OCI-LY7 (cell line): ENCODE measurements at regions not wholly inside any gene's neighbourhood (a gene's known extent, or its start where the extent isn't known, plus 50 kb on each side); places are given as distances from the start of the nearest gene placed in this dataset.

ENCODE experiments used
- BruUV-seq: library from RNA; stranded (reverse); fragments of 400-500 nt; replicated peaks from 2 replicates; lab custom pipeline; 2021; lab: Mats Ljungman, UMichigan
- CTCF ChIA-PET: fragments of 300-600 bp; sonication (Branson Sonifier 250); formaldehyde crosslinking; loops from one replicate; lab custom pipeline; 2022; ENCODE audit warnings: antibody characterized with exemption; ENCODE audit not compliant: unreplicated experiment; lab: Charles Lee
- POLR2A ChIA-PET: fragments of 300-600 bp; sonication (Branson Sonifier 250); formaldehyde crosslinking; loops from one replicate; lab custom pipeline; 2022; ENCODE audit warnings: antibody characterized with exemption; lab: Charles Lee
- DNase-seq: peaks from one replicate; pipeline ENCODE4 v3.0.0-alpha.2; 2015; ENCODE audit warnings: low spot score
- H2AFZ ChIP-seq: fragments of 200-600 bp; sonication (generic), shearing (Covaris generic); 2 replicates; pipeline ENCODE4 v1.6.1; 2014; ENCODE audit warnings: mild to moderate bottlenecking, antibody characterized with exemption, low read length, moderate library complexity
- H3K27ac ChIP-seq: fragments of 200-600 bp; sonication (generic); 2 replicates; pipeline ENCODE4 v1.5.1; 2014; ENCODE audit warnings: mixed run types, low read depth, mild to moderate bottlenecking, moderate library complexity, low read length, inconsistent platforms; ENCODE audit not compliant: poor library complexity, severe bottlenecking
- H3K36me3 ChIP-seq: fragments of 200-600 bp; sonication (generic); 2 replicates; pipeline ENCODE4 v1.6.1; 2014; ENCODE audit warnings: mild to moderate bottlenecking, antibody characterized with exemption, low read length, moderate library complexity, mixed read lengths; ENCODE audit not compliant: insufficient read depth
- H3K4me1 ChIP-seq: fragments of 200-600 bp; sonication (generic); 2 replicates; pipeline ENCODE4 v1.5.1; 2014; ENCODE audit warnings: mild to moderate bottlenecking, low read length; ENCODE audit not compliant: insufficient read depth, poor library complexity, severe bottlenecking
- H3K4me2 ChIP-seq: fragments of 200-600 bp; sonication (generic); 2 replicates; pipeline ENCODE4 v1.6.1; 2014; ENCODE audit warnings: mild to moderate bottlenecking, low read length
- H3K4me3 ChIP-seq: fragments of 200-600 bp; sonication (generic); 2 replicates; pipeline ENCODE4 v1.5.1; 2014; ENCODE audit warnings: mild to moderate bottlenecking, low read depth, low read length; ENCODE audit not compliant: poor library complexity, severe bottlenecking
- H3K79me2 ChIP-seq: fragments of 200-600 bp; sonication (generic); 2 replicates; pipeline ENCODE4 v1.6.1; 2016; ENCODE audit warnings: low read depth, mild to moderate bottlenecking, low read length, moderate library complexity, mixed read lengths; ENCODE audit not compliant: insufficient read depth
- H3K9me2 ChIP-seq: fragments of 200-600 bp; sonication (generic); 2 replicates; pipeline ENCODE4 v1.6.1; 2016; ENCODE audit warnings: mild to moderate bottlenecking, low read length, mixed read lengths; ENCODE audit not compliant: insufficient read depth
- H3K9me3 ChIP-seq: fragments of 200-600 bp; sonication (generic); 2 replicates; pipeline ENCODE4 v1.6.1; 2014; ENCODE audit warnings: mild to moderate bottlenecking, mixed run types, low read length, mixed read lengths
- H4K20me1 ChIP-seq: fragments of 200-600 bp; sonication (generic); 2 replicates; pipeline ENCODE4 v1.6.1; 2014; ENCODE audit warnings: mild to moderate bottlenecking, antibody characterized with exemption, low read length, moderate library complexity, mixed read lengths; ENCODE audit not compliant: insufficient read depth
- EZH2phosphoT487 ChIP-seq: fragments of 200-600 bp; sonication (generic); IDR thresholded peaks from 2 replicates; pipeline ENCODE4 v1.6.1; 2018; ENCODE audit warnings: low read depth, borderline replicate concordance, mild to moderate bottlenecking, mixed run types, antibody characterized with exemption, low read length, moderate library complexity, mixed read lengths
- intact Hi-C: fragments of 100-400 bp; cut with micrococcal nuclease; formaldehyde crosslinking; loops from one replicate; pipeline ENCODE4 v1.10.0; 2022; ENCODE audit not compliant: unreplicated experiment
- TF ChIP-seq, protein P1 (sequence below): fragments of 200-600 bp; sonication (generic); conservative IDR thresholded peaks from 2 replicates; pipeline ENCODE4 v1.5.1; 2014; ENCODE audit warnings: mild to moderate bottlenecking, antibody characterized with exemption, low read length, moderate library complexity, mixed read lengths

DNA sequence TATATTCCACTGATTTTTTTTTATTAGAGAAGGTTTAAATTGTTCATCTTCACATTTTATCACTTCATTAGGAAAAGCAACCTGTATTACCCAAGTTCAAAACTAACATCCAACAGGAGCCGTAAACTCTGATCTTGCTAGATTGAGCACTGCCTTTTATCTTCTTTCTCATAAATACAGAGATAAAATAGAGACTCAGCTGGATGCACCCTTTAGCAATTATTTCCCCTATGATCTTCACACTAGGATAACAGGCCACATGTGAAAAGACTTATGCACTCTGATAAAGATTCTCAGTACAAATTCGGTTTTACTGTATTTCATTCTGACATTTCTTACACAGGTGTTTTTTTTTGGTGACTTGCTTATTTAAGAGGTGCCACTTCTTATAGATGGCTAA lies 2438.2 kb upstream of the PCDH20 start:
- H3K4me1 ChIP-seq = no peaks in the 10 kb centered on the region
- DNase-seq = no peak
- no peaks in the 10 kb centered on the region for H3K79me2 ChIP-seq
- no peak overlapping the region for H3K27ac ChIP-seq
- no peaks in the 10 kb centered on the region for H3K9me3 ChIP-seq
- BruUV-seq = no TSS peak
- POLR2A ChIA-PET = interaction anchor here (0.5 kb wide), 1 partner anchor 644 kb away, joined by 3 read pairs; no protein-coding TSS in a partner anchor
- H3K36me3 ChIP-seq = no peaks in the 10 kb centered on the region
- no peak overlapping the region for H2AFZ ChIP-seq
- TF ChIP-seq, protein P1, sequence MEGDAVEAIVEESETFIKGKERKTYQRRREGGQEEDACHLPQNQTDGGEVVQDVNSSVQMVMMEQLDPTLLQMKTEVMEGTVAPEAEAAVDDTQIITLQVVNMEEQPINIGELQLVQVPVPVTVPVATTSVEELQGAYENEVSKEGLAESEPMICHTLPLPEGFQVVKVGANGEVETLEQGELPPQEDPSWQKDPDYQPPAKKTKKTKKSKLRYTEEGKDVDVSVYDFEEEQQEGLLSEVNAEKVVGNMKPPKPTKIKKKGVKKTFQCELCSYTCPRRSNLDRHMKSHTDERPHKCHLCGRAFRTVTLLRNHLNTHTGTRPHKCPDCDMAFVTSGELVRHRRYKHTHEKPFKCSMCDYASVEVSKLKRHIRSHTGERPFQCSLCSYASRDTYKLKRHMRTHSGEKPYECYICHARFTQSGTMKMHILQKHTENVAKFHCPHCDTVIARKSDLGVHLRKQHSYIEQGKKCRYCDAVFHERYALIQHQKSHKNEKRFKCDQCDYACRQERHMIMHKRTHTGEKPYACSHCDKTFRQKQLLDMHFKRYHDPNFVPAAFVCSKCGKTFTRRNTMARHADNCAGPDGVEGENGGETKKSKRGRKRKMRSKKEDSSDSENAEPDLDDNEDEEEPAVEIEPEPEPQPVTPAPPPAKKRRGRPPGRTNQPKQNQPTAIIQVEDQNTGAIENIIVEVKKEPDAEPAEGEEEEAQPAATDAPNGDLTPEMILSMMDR = no peak
- TF ChIP-seq EZH2phosphoT487 = no peak
- no peaks in the 10 kb centered on the region for H3K9me2 ChIP-seq
- no peak overlapping the region for H3K4me2 ChIP-seq
- CTCF ChIA-PET = no interaction called here
- no peaks in the 10 kb centered on the region for H4K20me1 ChIP-seq
- H3K4me3 ChIP-seq = no peak overlapping the region
- intact Hi-C loops = no loop called here

DNA sequence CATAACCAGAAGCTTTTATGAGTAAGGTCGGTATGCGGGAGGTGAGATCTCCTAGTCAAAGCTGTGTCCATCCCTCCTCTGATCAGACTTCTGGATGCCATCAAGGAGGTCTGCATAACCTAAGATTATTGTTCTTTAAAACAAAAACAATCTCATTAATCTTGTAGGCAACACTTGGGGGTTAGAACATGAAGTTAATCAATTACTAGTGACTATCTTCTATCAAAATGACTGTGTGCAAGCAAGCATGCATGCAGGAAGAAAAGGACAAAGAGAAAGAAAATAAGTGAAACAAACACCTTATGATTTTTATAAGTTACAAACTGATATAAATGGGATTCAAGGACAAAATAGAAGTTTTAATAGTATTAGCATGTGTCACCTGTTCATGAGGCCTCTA lies 2435.9 kb upstream of the PCDH20 start:
- Histone ChIP-seq H4K20me1 (no peaks in the 10 kb centered on the region), H3K4me3 (no peak overlapping the region), H3K9me3 (no peaks in the 10 kb centered on the region), H3K9me2 (no peaks in the 10 kb centered on the region), H2AFZ (no peak overlapping the region), H3K36me3 (no peaks in the 10 kb centered on the region), H3K27ac (no peak overlapping the region), H3K4me1 (no peaks in the 10 kb centered on the region), H3K4me2 (no peak overlapping the region), H3K79me2 (no peaks in the 10 kb centered on the region)
- no TSS peak for BruUV-seq
- no peak for TF ChIP-seq EZH2phosphoT487
- TF ChIP-seq, protein P1 = no peak
- POLR2A ChIA-PET = interaction anchor here (0.6 kb wide), 1 partner anchor 16 kb away, joined by 3 read pairs; no protein-coding TSS in a partner anchor
- CTCF ChIA-PET = no interaction called here
- intact Hi-C loops = no loop called here
- DNase-seq = no peak

DNA sequence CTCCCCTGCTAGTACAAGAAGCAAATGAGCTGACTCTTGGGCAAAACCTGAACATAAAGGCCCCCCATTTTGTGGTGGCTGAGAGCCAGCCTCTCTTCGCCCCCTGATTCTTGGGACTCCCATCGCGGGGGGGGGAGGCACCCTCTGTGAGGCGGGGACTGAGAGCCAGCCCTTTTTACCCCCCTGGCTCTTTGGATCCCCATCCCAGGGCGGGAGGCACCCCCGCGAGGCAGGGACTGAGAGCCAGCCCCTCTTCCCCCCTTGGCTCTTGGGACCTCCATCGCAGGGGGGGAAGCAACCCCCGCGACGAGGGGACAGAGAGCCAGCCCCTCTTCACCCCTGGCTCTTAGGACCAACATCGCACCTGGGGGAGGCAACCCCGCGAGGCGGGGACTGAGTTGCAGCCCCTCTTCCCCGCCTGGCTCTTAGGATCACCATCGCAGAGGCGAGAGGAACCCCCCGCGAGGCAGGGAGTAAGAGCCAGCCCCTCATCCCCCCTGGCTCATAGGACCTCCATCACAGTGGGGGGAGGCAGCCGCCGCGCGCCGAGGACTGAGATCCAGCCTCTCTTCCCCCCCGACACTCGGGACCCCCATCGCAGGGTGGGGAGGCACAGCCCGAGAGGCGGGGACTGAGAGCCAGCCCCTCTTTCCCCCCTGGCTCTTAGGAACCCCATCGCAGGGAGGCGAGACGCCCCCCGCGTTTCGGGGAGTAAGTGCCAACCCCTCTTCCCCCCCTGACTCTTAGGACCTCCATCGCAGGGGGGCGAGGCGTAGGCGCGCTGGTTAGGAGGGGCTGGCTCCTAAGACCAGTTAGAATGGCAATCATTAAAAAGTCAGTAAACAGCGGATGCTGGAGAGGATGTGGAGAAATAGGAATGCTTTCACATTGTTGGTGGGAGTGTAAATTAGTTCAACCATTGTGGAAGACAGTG lies 2428.4 kb upstream of the PCDH20 start:
- Histone ChIP-seq H4K20me1 (no peaks in the 10 kb centered on the region), H3K4me2 (no peak overlapping the region), H3K9me2 (no peaks in the 10 kb centered on the region), H3K4me3 (no peak overlapping the region), H3K9me3 (no peaks in the 10 kb centered on the region), H2AFZ (no peak overlapping the region), H3K4me1 (no peaks in the 10 kb centered on the region), H3K79me2 (no peaks in the 10 kb centered on the region), H3K27ac (no peak overlapping the region), H3K36me3 (no peaks in the 10 kb centered on the region)
- BruUV-seq = no TSS peak
- POLR2A ChIA-PET = no interaction called here
- intact Hi-C loops = no loop called here
- no peak for DNase-seq
- CTCF ChIA-PET = no interaction called here
- no peak for TF ChIP-seq EZH2phosphoT487
- TF ChIP-seq, protein P1 = no peak
